ENCODE measurements at regions not wholly inside any gene's neighbourhood (a gene's known extent, or its start where the extent isn't known, plus 50 kb on each side); places are given as distances from the start of the nearest gene placed in this dataset.

DNA sequence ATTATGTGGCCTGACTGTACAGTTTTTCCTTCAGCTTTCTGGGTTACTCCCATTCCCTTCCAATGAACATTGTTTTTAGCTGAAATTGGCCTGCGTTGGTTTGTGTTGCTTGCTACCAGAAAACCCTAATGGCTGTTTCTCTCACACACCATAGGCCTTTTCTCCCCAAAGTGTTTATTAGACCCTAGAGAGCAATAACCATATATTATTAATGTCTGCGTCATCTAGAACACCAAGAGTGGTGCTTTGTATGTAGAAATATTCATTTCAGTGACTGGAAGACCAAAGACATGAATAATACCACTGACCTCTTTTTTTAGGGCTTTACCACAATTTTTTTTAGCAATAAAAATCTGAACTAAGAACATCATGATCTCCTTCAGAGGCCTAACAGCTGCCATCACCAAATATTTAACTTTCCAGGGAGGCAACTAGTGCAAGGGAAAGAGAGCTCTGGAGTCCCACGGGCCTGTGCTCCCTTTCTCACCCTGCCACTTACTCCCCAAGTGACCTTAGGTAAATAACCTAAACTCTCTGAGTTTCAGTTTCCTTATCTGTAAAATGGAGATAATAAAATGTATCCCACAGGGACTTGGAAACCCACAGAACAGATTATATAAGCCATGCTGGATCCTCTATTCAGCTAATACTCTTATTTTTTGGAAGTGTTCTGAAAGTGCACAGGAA is 201.9 kb upstream of the ISL1 start:
- Histone ChIP-seq H3K9ac (ENCODE audit: insufficient read length, low read depth) (no peak overlapping the region), H3K4me1 (ENCODE audit: insufficient read depth, insufficient read length) (no peaks in the 10 kb centered on the region), H3K9me3 (ENCODE audit: insufficient read depth, low read length) (no peaks in the 10 kb centered on the region), H3K27me3 (ENCODE audit: insufficient read depth, insufficient read length) (no peaks in the 10 kb centered on the region), H3K4me3 (ENCODE audit: insufficient read length, low read depth) (no peak overlapping the region), H3K36me3 (ENCODE audit: insufficient read depth, insufficient read length, low read length) (no peaks in the 10 kb centered on the region)
- no peak for TF ChIP-seq SUZ12 (IDR thresholded peaks at IDR 0.05; ENCODE audit: extremely low read depth, insufficient read depth, insufficient read length)
- no peak for TF ChIP-seq ZNF274 (IDR thresholded peaks at IDR 0.05; ENCODE audit: low read depth, low read length)
- no peak for TF ChIP-seq YY1 (IDR thresholded peaks at IDR 0.05; ENCODE audit: insufficient read depth, insufficient read length)
- no peak for DNase-seq (ENCODE audit: low read depth, low spot score)

- Histone ChIP-seq H3K9me3 (ENCODE audit: insufficient read depth, low read length) (no peaks in the 10 kb centered on the region), H3K4me1 (ENCODE audit: insufficient read depth, insufficient read length) (no peaks in the 10 kb centered on the region), H3K27me3 (ENCODE audit: insufficient read depth, insufficient read length) (no peaks in the 10 kb centered on the region), H3K4me3 (ENCODE audit: insufficient read length, low read depth) (no peak overlapping the region), H3K9ac (ENCODE audit: insufficient read length, low read depth) (no peak overlapping the region), H3K36me3 (ENCODE audit: insufficient read depth, insufficient read length, low read length) (no peaks in the 10 kb centered on the region)
- DNase-seq (ENCODE audit: low read depth, low spot score) = no peak
- no peak for TF ChIP-seq ZNF274 (IDR thresholded peaks at IDR 0.05; ENCODE audit: low read depth, low read length)
- TF ChIP-seq YY1 (IDR thresholded peaks at IDR 0.05; ENCODE audit: insufficient read depth, insufficient read length) = no peak
- TF ChIP-seq SUZ12 (IDR thresholded peaks at IDR 0.05; ENCODE audit: extremely low read depth, insufficient read depth, insufficient read length) = no peak
Observed at GRCh38 chr5:51185850-51186329, 197.4 kb upstream of the ISL1 start.

- H3K9me3 ChIP-seq (ENCODE audit: insufficient read depth, low read length) = no peaks in the 10 kb centered on the region
- H3K4me3 ChIP-seq (ENCODE audit: insufficient read length, low read depth) = no peak overlapping the region
- H3K9ac ChIP-seq (ENCODE audit: insufficient read length, low read depth) = no peak overlapping the region
- H3K27me3 ChIP-seq (ENCODE audit: insufficient read depth, insufficient read length) = no peaks in the 10 kb centered on the region
- peak; percentile 15 for DNase-seq (ENCODE audit: low read depth, low spot score)
- H3K36me3 ChIP-seq (ENCODE audit: insufficient read depth, insufficient read length, low read length) = no peaks in the 10 kb centered on the region
- no peak for TF ChIP-seq YY1 (IDR thresholded peaks at IDR 0.05; ENCODE audit: insufficient read depth, insufficient read length)
- TF ChIP-seq SUZ12 (IDR thresholded peaks at IDR 0.05; ENCODE audit: extremely low read depth, insufficient read depth, insufficient read length) = no peak
- TF ChIP-seq ZNF274 (IDR thresholded peaks at IDR 0.05; ENCODE audit: low read depth, low read length) = no peak
- no peaks in the 10 kb centered on the region for H3K4me1 ChIP-seq (ENCODE audit: insufficient read depth, insufficient read length)
Observed at GRCh38 chr5:51188001-51188591, 195.2 kb upstream of the ISL1 start.

GRCh38 chr5:51194671-51195070 is 188.6 kb upstream of the ISL1 start:
- DNase-seq (ENCODE audit: low read depth, low spot score) = no peak
- H3K9ac ChIP-seq (ENCODE audit: insufficient read length, low read depth) = no peak overlapping the region
- no peaks in the 10 kb centered on the region for H3K9me3 ChIP-seq (ENCODE audit: insufficient read depth, low read length)

DNA sequence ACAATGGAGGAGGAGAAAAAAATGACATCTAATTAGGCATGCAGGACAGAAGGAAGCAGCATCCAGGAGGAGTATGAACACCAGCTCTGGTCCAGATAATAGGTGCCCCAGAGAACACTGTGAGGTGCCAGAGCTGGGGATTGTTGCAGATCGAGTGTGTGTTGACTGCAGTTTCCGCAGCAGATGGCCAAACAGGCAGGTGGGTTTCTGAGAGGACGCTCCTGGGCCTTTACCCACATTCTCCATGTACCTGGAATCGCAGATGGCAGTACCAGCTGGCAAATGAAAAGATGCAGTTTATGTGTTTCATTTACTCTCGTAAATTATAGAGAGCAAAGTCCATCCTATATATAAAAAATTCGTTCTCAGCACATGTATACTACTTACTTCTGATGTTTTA is 182.2 kb upstream of the ISL1 start:
- no peaks in the 10 kb centered on the region for H3K27me3 ChIP-seq (ENCODE audit: insufficient read depth, insufficient read length)
- no peak overlapping the region for H3K4me3 ChIP-seq (ENCODE audit: insufficient read length, low read depth)
- no peaks in the 10 kb centered on the region for H3K4me1 ChIP-seq (ENCODE audit: insufficient read depth, insufficient read length)
- no peaks in the 10 kb centered on the region for H3K36me3 ChIP-seq (ENCODE audit: insufficient read depth, insufficient read length, low read length)
- H3K9me3 ChIP-seq (ENCODE audit: insufficient read depth, low read length) = no peaks in the 10 kb centered on the region
- no peak overlapping the region for H3K9ac ChIP-seq (ENCODE audit: insufficient read length, low read depth)
- TF ChIP-seq YY1 (IDR thresholded peaks at IDR 0.05; ENCODE audit: insufficient read depth, insufficient read length) (no peak), ZNF274 (IDR thresholded peaks at IDR 0.05; ENCODE audit: low read depth, low read length) (no peak), SUZ12 (IDR thresholded peaks at IDR 0.05; ENCODE audit: extremely low read depth, insufficient read depth, insufficient read length) (no peak)
- no peak for DNase-seq (ENCODE audit: low read depth, low spot score)

More at GRCh38 chr5:51194671-51195070, 188.6 kb upstream of the ISL1 start:
- TF ChIP-seq YY1 (IDR thresholded peaks at IDR 0.05; ENCODE audit: insufficient read depth, insufficient read length) (no peak), SUZ12 (IDR thresholded peaks at IDR 0.05; ENCODE audit: extremely low read depth, insufficient read depth, insufficient read length) (no peak), ZNF274 (IDR thresholded peaks at IDR 0.05; ENCODE audit: low read depth, low read length) (no peak)
- Histone ChIP-seq H3K4me1 (ENCODE audit: insufficient read depth, insufficient read length) (no peaks in the 10 kb centered on the region), H3K36me3 (ENCODE audit: insufficient read depth, insufficient read length, low read length) (no peaks in the 10 kb centered on the region), H3K27me3 (ENCODE audit: insufficient read depth, insufficient read length) (no peaks in the 10 kb centered on the region), H3K4me3 (ENCODE audit: insufficient read length, low read depth) (no peak overlapping the region)

DNA sequence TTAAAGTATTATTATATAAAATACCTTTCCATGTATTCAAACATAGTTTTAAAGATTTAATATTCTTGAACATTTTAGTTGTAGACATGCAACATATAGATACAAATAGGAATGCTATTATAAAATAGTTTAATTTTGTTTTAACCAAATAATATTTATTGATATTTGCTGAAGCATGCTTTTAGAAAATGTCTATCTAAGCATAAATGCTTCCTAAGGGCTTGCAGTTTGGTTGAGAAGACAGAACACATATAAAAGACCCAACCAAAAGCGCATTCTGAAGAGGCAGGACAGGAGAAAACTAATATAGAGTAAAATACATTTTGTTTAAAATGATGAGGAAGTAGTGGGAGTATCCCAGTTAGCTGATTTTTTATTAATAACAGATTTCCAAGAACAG is 181.5 kb upstream of the ISL1 start:
- TF ChIP-seq YY1 (IDR thresholded peaks at IDR 0.05; ENCODE audit: insufficient read depth, insufficient read length) = no peak
- TF ChIP-seq SUZ12 (IDR thresholded peaks at IDR 0.05; ENCODE audit: extremely low read depth, insufficient read depth, insufficient read length) = no peak
- no peak for TF ChIP-seq ZNF274 (IDR thresholded peaks at IDR 0.05; ENCODE audit: low read depth, low read length)
- no peaks in the 10 kb centered on the region for H3K4me1 ChIP-seq (ENCODE audit: insufficient read depth, insufficient read length)
- no peaks in the 10 kb centered on the region for H3K36me3 ChIP-seq (ENCODE audit: insufficient read depth, insufficient read length, low read length)
- DNase-seq (ENCODE audit: low read depth, low spot score) = no peak
- no peak overlapping the region for H3K9ac ChIP-seq (ENCODE audit: insufficient read length, low read depth)
- H3K27me3 ChIP-seq (ENCODE audit: insufficient read depth, insufficient read length) = no peaks in the 10 kb centered on the region
- no peak overlapping the region for H3K4me3 ChIP-seq (ENCODE audit: insufficient read length, low read depth)
- H3K9me3 ChIP-seq (ENCODE audit: insufficient read depth, low read length) = no peaks in the 10 kb centered on the region

DNA sequence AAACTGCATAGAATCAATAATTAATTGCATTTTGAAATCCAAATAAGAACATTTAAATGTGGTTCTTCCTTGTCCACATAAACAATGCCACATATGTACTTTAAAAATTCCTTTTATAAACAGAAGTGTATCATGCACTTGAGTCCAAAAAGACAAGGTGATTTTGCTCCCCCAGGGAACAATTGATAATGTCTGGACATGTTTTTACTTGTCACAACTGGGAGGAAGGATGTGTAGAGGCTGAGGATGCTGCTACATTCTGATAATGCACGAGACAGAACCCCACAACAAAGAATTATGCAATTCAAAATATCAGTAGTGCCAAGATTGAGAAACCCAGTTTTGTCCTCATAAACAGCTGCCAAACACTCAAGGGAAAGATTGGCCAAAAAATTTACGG is 181.1 kb upstream of the ISL1 start:
- no peaks in the 10 kb centered on the region for H3K27me3 ChIP-seq (ENCODE audit: insufficient read depth, insufficient read length)
- H3K4me1 ChIP-seq (ENCODE audit: insufficient read depth, insufficient read length) = no peaks in the 10 kb centered on the region
- H3K9ac ChIP-seq (ENCODE audit: insufficient read length, low read depth) = no peak overlapping the region
- H3K4me3 ChIP-seq (ENCODE audit: insufficient read length, low read depth) = no peak overlapping the region
- TF ChIP-seq YY1 (IDR thresholded peaks at IDR 0.05; ENCODE audit: insufficient read depth, insufficient read length) = no peak
- no peak for TF ChIP-seq SUZ12 (IDR thresholded peaks at IDR 0.05; ENCODE audit: extremely low read depth, insufficient read depth, insufficient read length)
- H3K9me3 ChIP-seq (ENCODE audit: insufficient read depth, low read length) = no peaks in the 10 kb centered on the region
- no peaks in the 10 kb centered on the region for H3K36me3 ChIP-seq (ENCODE audit: insufficient read depth, insufficient read length, low read length)
- no peak for DNase-seq (ENCODE audit: low read depth, low spot score)
